Mesothelial cell of epicardium (in vitro differentiated cells): ENCODE measurements at regions not wholly inside any gene's neighbourhood (a gene's known extent, or its start where the extent isn't known, plus 50 kb on each side); places are given as distances from the start of the nearest gene placed in this dataset.
"Not testable (repeated sequence)": the region's sequence is repeated elsewhere in the genome, so short reads cannot be mapped to it uniquely, and the experiment has no call there.

Source experiments
- DNase-seq, 2 experiments: peaks; one replicate each; pipeline ENCODE4 v3.0.0; 2021; ENCODE audit warnings: low spot score in 2 of 2; ENCODE audit not compliant: unreplicated experiment in 2 of 2
- H3K27ac Mint-ChIP-seq: 2 replicates; pipeline ENCODE4 v1.8.0; 2021; ENCODE audit warnings: mixed read lengths
- H3K27me3 Mint-ChIP-seq: 2 replicates; pipeline ENCODE4 v1.8.0; 2021; ENCODE audit warnings: low read depth, mixed read lengths
- H3K36me3 Mint-ChIP-seq: 2 replicates; pipeline ENCODE4 v1.8.0; 2021; ENCODE audit warnings: mixed read lengths
- H3K4me1 Mint-ChIP-seq: 2 replicates; pipeline ENCODE4 v1.8.0; 2021; ENCODE audit warnings: mixed read lengths
- H3K4me3 Mint-ChIP-seq: 2 replicates; pipeline ENCODE4 v1.8.0; 2021; ENCODE audit warnings: mild to moderate bottlenecking, moderate library complexity, mixed read lengths
- H3K9me3 Mint-ChIP-seq: 2 replicates; pipeline ENCODE4 v1.8.0; 2021; ENCODE audit warnings: mixed read lengths
- TF ChIP-seq, protein P1 (sequence below): fragments of 200-600 bp; sonication (generic); IDR thresholded peaks from one replicate; pipeline ENCODE4 v1.5.0; 2021; ENCODE audit warnings: antibody characterized with exemption; ENCODE audit not compliant: unreplicated experiment

DNA sequence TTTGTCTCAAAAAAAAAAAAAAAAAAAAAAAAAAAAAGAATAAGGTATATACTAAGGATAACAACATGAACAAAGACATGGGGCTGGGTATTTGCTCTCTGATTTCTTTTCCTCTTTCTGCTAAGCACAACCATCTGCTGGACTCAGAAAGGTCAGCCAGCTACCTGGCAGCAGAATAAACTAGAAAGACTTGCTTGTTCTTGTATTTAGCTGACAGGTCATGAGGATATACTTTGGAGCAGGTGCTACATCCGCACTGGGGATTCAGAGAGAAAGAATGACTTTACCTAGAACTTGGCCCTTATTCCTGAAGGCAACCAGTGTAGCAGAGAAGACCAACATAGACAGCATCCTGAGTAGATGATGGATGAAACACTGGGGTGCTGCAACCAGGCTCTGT, 550.5 kb downstream of the NTRK3 start:
- TF ChIP-seq, protein P1, sequence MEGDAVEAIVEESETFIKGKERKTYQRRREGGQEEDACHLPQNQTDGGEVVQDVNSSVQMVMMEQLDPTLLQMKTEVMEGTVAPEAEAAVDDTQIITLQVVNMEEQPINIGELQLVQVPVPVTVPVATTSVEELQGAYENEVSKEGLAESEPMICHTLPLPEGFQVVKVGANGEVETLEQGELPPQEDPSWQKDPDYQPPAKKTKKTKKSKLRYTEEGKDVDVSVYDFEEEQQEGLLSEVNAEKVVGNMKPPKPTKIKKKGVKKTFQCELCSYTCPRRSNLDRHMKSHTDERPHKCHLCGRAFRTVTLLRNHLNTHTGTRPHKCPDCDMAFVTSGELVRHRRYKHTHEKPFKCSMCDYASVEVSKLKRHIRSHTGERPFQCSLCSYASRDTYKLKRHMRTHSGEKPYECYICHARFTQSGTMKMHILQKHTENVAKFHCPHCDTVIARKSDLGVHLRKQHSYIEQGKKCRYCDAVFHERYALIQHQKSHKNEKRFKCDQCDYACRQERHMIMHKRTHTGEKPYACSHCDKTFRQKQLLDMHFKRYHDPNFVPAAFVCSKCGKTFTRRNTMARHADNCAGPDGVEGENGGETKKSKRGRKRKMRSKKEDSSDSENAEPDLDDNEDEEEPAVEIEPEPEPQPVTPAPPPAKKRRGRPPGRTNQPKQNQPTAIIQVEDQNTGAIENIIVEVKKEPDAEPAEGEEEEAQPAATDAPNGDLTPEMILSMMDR, result no peak
- Mint-ChIP-seq H3K27me3 (peaks cover 38% of the 10 kb centered on the region), H3K4me1 (peaks cover 6% of the 10 kb centered on the region), H3K36me3 (no peaks in the 10 kb centered on the region), H3K27ac (no peak overlapping the region), H3K9me3 (peaks cover 6% of the 10 kb centered on the region), H3K4me3 (no peak overlapping the region)
- no peak for DNase-seq

DNA sequence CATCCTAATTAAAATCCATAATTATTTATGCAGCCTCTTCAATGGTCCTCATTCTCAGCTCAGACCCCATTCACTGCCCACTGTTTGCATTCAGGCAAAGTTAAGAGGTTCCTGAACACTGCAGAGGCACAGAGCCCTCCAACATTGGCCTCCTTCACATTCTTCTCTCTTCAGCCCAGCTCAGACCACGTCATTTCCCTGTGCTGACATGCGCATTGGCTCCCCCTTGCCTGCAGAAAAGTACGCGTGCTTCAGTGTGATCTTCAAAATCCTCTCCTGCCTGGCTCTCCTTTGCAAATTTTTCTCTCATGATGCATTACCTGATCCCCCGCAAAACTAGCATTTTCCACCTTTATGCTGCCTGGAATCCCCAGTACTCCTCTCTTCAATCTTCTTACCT, 552.3 kb downstream of the NTRK3 start:
- Mint-ChIP-seq H3K36me3 (no peaks in the 10 kb centered on the region), H3K9me3 (peaks cover 10% of the 10 kb centered on the region), H3K27me3 (peaks cover 42% of the 10 kb centered on the region), H3K27ac (no peak overlapping the region), H3K4me1 (no peaks in the 10 kb centered on the region), H3K4me3 (no peak overlapping the region)
- TF ChIP-seq, protein P1, result no peak
- DNase-seq, result no peak

GRCh38 chr15:87703327-87704111, 553.0 kb downstream of the NTRK3 start:
- no peak for DNase-seq
- no peak overlapping the region for H3K4me3 Mint-ChIP-seq
- no peaks in the 10 kb centered on the region for H3K4me1 Mint-ChIP-seq
- no peak overlapping the region for H3K27ac Mint-ChIP-seq
- TF ChIP-seq, protein P1, result no peak
- H3K9me3 Mint-ChIP-seq, result peaks cover 10% of the 10 kb centered on the region
- H3K27me3 Mint-ChIP-seq, result peaks cover 42% of the 10 kb centered on the region
- no peaks in the 10 kb centered on the region for H3K36me3 Mint-ChIP-seq

- Mint-ChIP-seq H3K9me3 (peaks cover 10% of the 10 kb centered on the region), H3K27ac (no peak overlapping the region), H3K4me3 (no peak overlapping the region), H3K27me3 (peaks cover 39% of the 10 kb centered on the region), H3K36me3 (no peaks in the 10 kb centered on the region), H3K4me1 (no peaks in the 10 kb centered on the region)
- TF ChIP-seq, protein P1, result no peak
- no peak for DNase-seq
These were observed 554.3 kb downstream of the NTRK3 start for GRCh38 chr15:87702270-87702669.

DNA sequence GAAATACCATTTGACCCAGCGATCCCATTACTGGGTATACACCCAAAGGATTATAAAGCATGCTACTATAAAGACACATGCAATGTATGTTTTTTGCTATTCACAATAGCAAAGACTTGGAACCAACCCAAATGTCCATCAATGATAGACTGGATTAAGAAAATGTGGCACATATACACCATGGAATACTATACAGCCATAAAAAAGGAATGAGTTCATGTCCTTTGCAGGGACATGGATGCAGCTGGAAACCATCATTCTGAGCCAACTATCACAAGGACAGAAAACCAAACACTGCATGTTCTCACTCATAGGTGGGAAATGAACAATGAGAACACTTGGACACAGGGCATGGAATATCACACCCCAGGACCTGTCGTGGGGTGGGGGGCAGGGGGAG, 558.1 kb downstream of the NTRK3 start:
- Mint-ChIP-seq H3K9me3 (peaks cover 28% of the 10 kb centered on the region), H3K27me3 (peaks cover 12% of the 10 kb centered on the region)
- H3K36me3 Mint-ChIP-seq, H3K4me1 Mint-ChIP-seq, H3K27ac Mint-ChIP-seq, H3K4me3 Mint-ChIP-seq, DNase-seq: not testable (repeated sequence)

- TF ChIP-seq, protein P1, result no peak
- Mint-ChIP-seq H3K4me3 (no peak overlapping the region), H3K27ac (no peak overlapping the region), H3K27me3 (peaks cover 12% of the 10 kb centered on the region), H3K9me3 (peaks cover 32% of the 10 kb centered on the region), H3K4me1 (no peaks in the 10 kb centered on the region), H3K36me3 (peaks cover 2% of the 10 kb centered on the region)
- DNase-seq, result no peak
These were observed 566.8 kb downstream of the NTRK3 start for GRCh38 chr15:87689716-87690115.
